ENCODE measurements at regions not wholly inside any gene's neighbourhood (a gene's known extent, or its start where the extent isn't known, plus 50 kb on each side); places are given as distances from the start of the nearest gene placed in this dataset.

GRCh38 chr21:37986000-37986399, 69.7 kb upstream of the KCNJ6 start:
- no peak overlapping the region for H3K27ac ChIP-seq
- TF ChIP-seq ZFX (IDR thresholded peaks at IDR 0.05; ENCODE audit: borderline replicate concordance) (no peak), CTCF (IDR thresholded peaks at IDR 0.05) (no peak)

- no peak overlapping the region for H3K27ac ChIP-seq
- no peak for TF ChIP-seq CTCF (IDR thresholded peaks at IDR 0.05)
- no peak for TF ChIP-seq ZFX (IDR thresholded peaks at IDR 0.05; ENCODE audit: borderline replicate concordance)
Measured at GRCh38 chr21:37986751-37987399, 70.6 kb upstream of the KCNJ6 start.

- H3K27ac ChIP-seq: no peak overlapping the region
- no peak for TF ChIP-seq CTCF (IDR thresholded peaks at IDR 0.05)
- no peak for TF ChIP-seq ZFX (IDR thresholded peaks at IDR 0.05; ENCODE audit: borderline replicate concordance)
Measured at GRCh38 chr21:37987668-37988067, 71.4 kb upstream of the KCNJ6 start.

GRCh38 chr21:37993071-37993470, 76.8 kb upstream of the KCNJ6 start:
- no peak overlapping the region for H3K27ac ChIP-seq
- TF ChIP-seq ZFX (IDR thresholded peaks at IDR 0.05; ENCODE audit: borderline replicate concordance): no peak

- no peak overlapping the region for H3K27ac ChIP-seq
Measured at GRCh38 chr21:37994211-37994610, 78.0 kb upstream of the KCNJ6 start.

DNA sequence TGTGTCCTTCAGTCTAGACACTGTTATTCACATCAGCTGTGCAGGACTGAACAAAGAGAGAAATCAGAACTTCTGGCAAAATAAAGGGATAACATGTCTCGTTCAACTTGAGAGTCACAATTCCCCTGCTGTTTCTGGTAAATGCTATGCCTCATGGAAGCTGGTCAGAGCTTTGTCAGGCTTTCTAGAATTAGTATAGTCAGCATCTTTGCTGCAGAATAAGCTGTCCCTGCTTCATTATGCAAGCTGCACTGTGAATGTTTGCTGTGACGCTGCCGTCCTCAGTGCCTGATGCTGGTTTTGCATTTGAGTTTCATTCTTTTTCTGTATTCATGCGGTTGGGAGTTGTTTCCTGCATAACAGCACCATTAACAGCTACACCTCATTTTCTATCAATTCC, 96.4 kb upstream of the KCNJ6 start:
- H3K27ac ChIP-seq: no peak overlapping the region
- TF ChIP-seq CTCF (IDR thresholded peaks at IDR 0.05): no peak
- TF ChIP-seq ZFX (IDR thresholded peaks at IDR 0.05; ENCODE audit: borderline replicate concordance): no peak

More at GRCh38 chr21:37994211-37994610, 78.0 kb upstream of the KCNJ6 start:
- TF ChIP-seq CTCF (IDR thresholded peaks at IDR 0.05) (no peak), ZFX (IDR thresholded peaks at IDR 0.05; ENCODE audit: borderline replicate concordance) (no peak)

- no peak overlapping the region for H3K27ac ChIP-seq
- TF ChIP-seq ZFX (IDR thresholded peaks at IDR 0.05; ENCODE audit: borderline replicate concordance) (no peak), CTCF (IDR thresholded peaks at IDR 0.05) (no peak)
Measured at GRCh38 chr21:38013741-38014140, 97.5 kb upstream of the KCNJ6 start.

GRCh38 chr21:38014298-38014697, 98.0 kb upstream of the KCNJ6 start:
- TF ChIP-seq CTCF (IDR thresholded peaks at IDR 0.05) (no peak), ZFX (IDR thresholded peaks at IDR 0.05; ENCODE audit: borderline replicate concordance) (no peak)
- H3K27ac ChIP-seq: no peak overlapping the region

All from 22Rv1 (cell line).